ENCODE measurements at regions not wholly inside any gene's neighbourhood (a gene's known extent, or its start where the extent isn't known, plus 50 kb on each side); places are given as distances from the start of the nearest gene placed in this dataset.

DNA sequence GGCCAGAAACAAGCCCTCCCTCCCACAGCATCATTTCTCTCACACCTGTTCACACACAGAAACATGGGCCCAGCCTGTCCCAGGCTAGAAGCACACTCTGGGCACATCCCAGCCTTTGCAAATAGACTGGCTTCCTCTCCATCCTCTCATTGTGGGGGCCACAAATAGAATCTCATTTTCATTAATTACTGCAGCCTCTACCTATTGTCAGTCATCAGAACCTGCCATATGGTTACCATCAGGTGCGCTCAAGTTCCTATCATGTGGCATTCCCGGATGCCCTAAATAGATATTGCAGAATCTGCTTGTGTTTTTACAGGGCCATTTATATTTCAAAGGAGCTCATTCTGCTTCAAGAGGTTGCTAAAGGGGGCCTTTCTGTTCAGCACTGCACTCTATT lies 460.7 kb downstream of the BCL11A start:
- no peak overlapping the region for H3K4me3 ChIP-seq (ENCODE audit: low read depth, low read length)
- no peaks in the 10 kb centered on the region for H3K4me1 ChIP-seq (ENCODE audit: insufficient read depth)
- H3K27ac ChIP-seq (ENCODE audit: low read depth): no peak overlapping the region
- no peaks in the 10 kb centered on the region for H3K36me3 ChIP-seq (ENCODE audit: insufficient read depth)
- 93% methylated on average over 2 of the region's 2 CpGs for WGBS
- DNase-seq (ENCODE audit: extremely low spot score): no peak

DNA sequence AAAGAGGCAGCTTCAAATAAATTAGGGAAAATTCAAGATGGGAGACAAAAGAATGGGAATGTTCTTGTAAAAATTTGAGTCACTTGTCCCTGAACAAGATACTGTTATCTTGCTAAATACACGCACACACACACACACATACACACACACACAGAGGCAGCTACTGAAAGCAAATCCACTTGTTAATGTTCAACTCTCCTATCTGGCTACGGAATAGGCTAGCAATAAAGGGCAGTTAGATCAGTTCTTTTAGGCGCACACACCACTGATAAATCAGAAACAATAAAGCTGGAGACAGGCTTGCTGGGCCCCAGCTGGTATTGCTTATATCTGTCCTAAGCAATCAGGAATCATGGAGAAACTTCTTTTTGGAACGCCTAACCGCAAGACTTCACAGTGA lies 461.6 kb downstream of the BCL11A start:
- Histone ChIP-seq H3K4me3 (ENCODE audit: low read depth, low read length) (no peak overlapping the region), H3K27ac (ENCODE audit: low read depth) (no peak overlapping the region), H3K36me3 (ENCODE audit: insufficient read depth) (no peaks in the 10 kb centered on the region), H3K4me1 (ENCODE audit: insufficient read depth) (no peaks in the 10 kb centered on the region)
- DNase-seq (ENCODE audit: extremely low spot score): no peak
- WGBS: 70% methylated on average over 5 of the region's 5 CpGs

DNA sequence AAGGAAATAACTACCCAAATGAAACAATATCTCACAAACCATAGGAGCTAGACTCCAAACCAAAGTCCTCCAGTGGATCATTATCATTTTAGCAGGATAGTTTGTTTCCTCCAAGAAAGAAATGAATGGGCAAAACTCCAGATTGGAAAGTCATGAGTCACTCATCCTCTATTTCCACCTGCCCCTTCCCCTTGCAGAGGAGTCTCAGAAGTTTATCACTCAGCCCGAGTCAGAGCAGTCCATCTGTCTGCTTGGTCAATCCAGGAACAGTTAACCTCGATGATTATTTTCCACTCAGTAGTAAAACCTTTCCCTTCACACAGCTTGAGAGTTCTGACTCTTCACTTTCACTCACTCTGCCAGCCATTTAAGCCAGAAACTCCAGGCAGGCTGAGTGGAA lies 462.2 kb downstream of the BCL11A start:
- Histone ChIP-seq H3K27ac (ENCODE audit: low read depth) (no peak overlapping the region), H3K4me1 (ENCODE audit: insufficient read depth) (no peaks in the 10 kb centered on the region), H3K4me3 (ENCODE audit: low read depth, low read length) (no peak overlapping the region), H3K36me3 (ENCODE audit: insufficient read depth) (no peaks in the 10 kb centered on the region)
- 52% methylated on average over 2 of the region's 2 CpGs for WGBS
- no peak for DNase-seq (ENCODE audit: extremely low spot score)

DNA sequence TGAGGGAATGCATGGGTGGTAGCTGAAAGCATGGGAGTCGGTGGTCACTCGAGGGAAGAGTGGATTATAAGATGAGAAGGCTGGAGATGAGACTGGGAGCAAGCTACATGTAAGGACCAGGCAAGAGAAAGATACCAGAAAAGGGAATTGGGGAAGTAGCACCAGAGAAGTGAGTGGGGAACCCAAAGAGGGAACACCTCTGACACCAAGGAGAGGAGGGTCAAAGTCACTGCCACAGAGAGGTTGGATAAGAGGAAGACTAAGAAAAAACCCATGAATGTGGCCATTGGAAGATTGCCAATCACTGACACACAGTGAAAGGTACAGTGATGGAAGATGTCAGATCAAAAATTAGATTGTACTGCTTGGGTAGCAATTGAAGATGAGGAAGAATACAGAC lies 473.9 kb downstream of the BCL11A start:
- 85% methylated on average over 2 of the region's 2 CpGs for WGBS
- H3K27ac ChIP-seq (ENCODE audit: low read depth): no peak overlapping the region
- H3K36me3 ChIP-seq (ENCODE audit: insufficient read depth): no peaks in the 10 kb centered on the region
- no peak for DNase-seq (ENCODE audit: extremely low spot score)
- no peak overlapping the region for H3K4me3 ChIP-seq (ENCODE audit: low read depth, low read length)
- H3K4me1 ChIP-seq (ENCODE audit: insufficient read depth): no peaks in the 10 kb centered on the region

- 91% methylated on average over 6 of the region's 6 CpGs for WGBS
- Histone ChIP-seq H3K36me3 (ENCODE audit: insufficient read depth) (no peaks in the 10 kb centered on the region), H3K4me3 (ENCODE audit: low read depth, low read length) (no peak overlapping the region), H3K27ac (ENCODE audit: low read depth) (no peak overlapping the region), H3K4me1 (ENCODE audit: insufficient read depth) (no peaks in the 10 kb centered on the region)
- no peak for DNase-seq (ENCODE audit: extremely low spot score)
Observed at GRCh38 chr2:60075048-60075447, 478.4 kb downstream of the BCL11A start.

GRCh38 chr2:60073201-60073600 lies 480.3 kb downstream of the BCL11A start:
- Histone ChIP-seq H3K4me3 (ENCODE audit: low read depth, low read length) (no peak overlapping the region), H3K36me3 (ENCODE audit: insufficient read depth) (no peaks in the 10 kb centered on the region), H3K27ac (ENCODE audit: low read depth) (no peak overlapping the region), H3K4me1 (ENCODE audit: insufficient read depth) (no peaks in the 10 kb centered on the region)
- no peak for DNase-seq (ENCODE audit: extremely low spot score)
- WGBS: 93% methylated on average over 12 of the region's 12 CpGs

- no peak for DNase-seq (ENCODE audit: extremely low spot score)
- Histone ChIP-seq H3K4me1 (ENCODE audit: insufficient read depth) (no peaks in the 10 kb centered on the region), H3K27ac (ENCODE audit: low read depth) (no peak overlapping the region), H3K4me3 (ENCODE audit: low read depth, low read length) (no peak overlapping the region), H3K36me3 (ENCODE audit: insufficient read depth) (no peaks in the 10 kb centered on the region)
- 85% methylated on average over 6 of the region's 6 CpGs for WGBS
Observed at GRCh38 chr2:60072609-60073008, 480.8 kb downstream of the BCL11A start.

DNA sequence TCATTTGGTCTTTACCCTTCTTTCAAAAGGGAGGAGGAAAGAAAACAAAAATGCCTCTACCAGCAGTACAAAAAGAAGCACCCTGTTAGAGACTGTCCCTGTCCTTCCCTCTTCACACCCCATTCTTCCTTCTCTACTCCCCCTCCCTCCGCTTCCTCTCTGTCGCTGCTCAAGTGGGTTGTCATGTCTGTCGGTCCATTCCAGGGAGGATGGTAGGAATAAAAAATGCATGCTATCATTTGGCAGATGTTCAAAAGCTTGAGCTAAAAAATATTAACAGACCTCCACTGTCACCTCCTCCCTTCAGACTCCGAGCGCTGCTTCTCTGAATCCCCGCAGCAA lies 482.0 kb downstream of the BCL11A start:
- Histone ChIP-seq H3K36me3 (ENCODE audit: insufficient read depth) (no peaks in the 10 kb centered on the region), H3K4me3 (ENCODE audit: low read depth, low read length) (no peak overlapping the region), H3K4me1 (ENCODE audit: insufficient read depth) (no peaks in the 10 kb centered on the region), H3K27ac (ENCODE audit: low read depth) (no peak overlapping the region)
- DNase-seq (ENCODE audit: extremely low spot score): no peak
- 35% methylated on average over 6 of the region's 6 CpGs for WGBS

GRCh38 chr2:60070736-60071489 lies 482.5 kb downstream of the BCL11A start:
- no peak overlapping the region for H3K4me3 ChIP-seq (ENCODE audit: low read depth, low read length)
- no peaks in the 10 kb centered on the region for H3K36me3 ChIP-seq (ENCODE audit: insufficient read depth)
- H3K27ac ChIP-seq (ENCODE audit: low read depth): no peak overlapping the region
- DNase-seq (ENCODE audit: extremely low spot score): no peak
- no peaks in the 10 kb centered on the region for H3K4me1 ChIP-seq (ENCODE audit: insufficient read depth)
- 58% methylated on average over 5 of the region's 5 CpGs for WGBS

DNA sequence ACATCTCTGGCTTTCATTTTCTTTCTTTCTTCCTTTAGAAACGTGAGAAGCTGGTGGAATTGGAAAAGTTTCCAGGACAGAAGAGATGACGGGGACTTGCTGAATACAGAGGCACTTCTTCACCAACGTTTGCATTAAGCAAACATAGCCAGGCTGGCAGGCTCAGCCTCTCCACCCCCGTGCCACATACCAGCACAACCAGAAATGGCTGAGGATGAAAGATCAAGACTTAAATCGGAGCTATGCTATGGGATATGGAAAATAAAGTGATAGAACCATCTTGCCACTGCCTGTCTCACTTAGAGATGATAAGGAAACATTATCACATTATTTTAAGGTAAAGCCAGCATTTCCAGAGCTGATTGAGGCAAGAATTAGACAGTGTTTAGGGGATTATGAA lies 483.3 kb downstream of the BCL11A start:
- H3K36me3 ChIP-seq (ENCODE audit: insufficient read depth): no peaks in the 10 kb centered on the region
- 60% methylated on average over 5 of the region's 5 CpGs for WGBS
- DNase-seq (ENCODE audit: extremely low spot score): no peak
- H3K4me3 ChIP-seq (ENCODE audit: low read depth, low read length): no peak overlapping the region
- H3K27ac ChIP-seq (ENCODE audit: low read depth): no peak overlapping the region
- H3K4me1 ChIP-seq (ENCODE audit: insufficient read depth): no peaks in the 10 kb centered on the region

GRCh38 chr2:60068755-60069154 lies 484.7 kb downstream of the BCL11A start:
- DNase-seq (ENCODE audit: extremely low spot score): no peak
- Histone ChIP-seq H3K4me1 (ENCODE audit: insufficient read depth) (no peaks in the 10 kb centered on the region), H3K27ac (ENCODE audit: low read depth) (no peak overlapping the region), H3K36me3 (ENCODE audit: insufficient read depth) (no peaks in the 10 kb centered on the region), H3K4me3 (ENCODE audit: low read depth, low read length) (no peak overlapping the region)
- WGBS: 80% methylated on average over 4 of the region's 4 CpGs

GRCh38 chr2:60067006-60067405 lies 486.4 kb downstream of the BCL11A start:
- 60% methylated on average over 3 of the region's 3 CpGs for WGBS
- no peak overlapping the region for H3K27ac ChIP-seq (ENCODE audit: low read depth)
- DNase-seq (ENCODE audit: extremely low spot score): no peak
- no peaks in the 10 kb centered on the region for H3K36me3 ChIP-seq (ENCODE audit: insufficient read depth)
- no peaks in the 10 kb centered on the region for H3K4me1 ChIP-seq (ENCODE audit: insufficient read depth)
- H3K4me3 ChIP-seq (ENCODE audit: low read depth, low read length): no peak overlapping the region

- no peak for DNase-seq (ENCODE audit: extremely low spot score)
- 81% methylated on average over 6 of the region's 6 CpGs for WGBS
- no peaks in the 10 kb centered on the region for H3K36me3 ChIP-seq (ENCODE audit: insufficient read depth)
- H3K27ac ChIP-seq (ENCODE audit: low read depth): no peak overlapping the region
- H3K4me3 ChIP-seq (ENCODE audit: low read depth, low read length): no peak overlapping the region
- H3K4me1 ChIP-seq (ENCODE audit: insufficient read depth): no peaks in the 10 kb centered on the region
Observed at GRCh38 chr2:60066096-60066839, 487.2 kb downstream of the BCL11A start.

- no peaks in the 10 kb centered on the region for H3K4me1 ChIP-seq (ENCODE audit: insufficient read depth)
- no peak overlapping the region for H3K27ac ChIP-seq (ENCODE audit: low read depth)
- H3K4me3 ChIP-seq (ENCODE audit: low read depth, low read length): no peak overlapping the region
- WGBS: 38% methylated on average over 7 of the region's 7 CpGs
- no peak for DNase-seq (ENCODE audit: extremely low spot score)
- H3K36me3 ChIP-seq (ENCODE audit: insufficient read depth): no peaks in the 10 kb centered on the region
Observed at GRCh38 chr2:60064687-60065389, 488.6 kb downstream of the BCL11A start.
